ENCODE measurements at regions not wholly inside any gene's neighbourhood (a gene's known extent, or its start where the extent isn't known, plus 50 kb on each side); places are given as distances from the start of the nearest gene placed in this dataset.

DNA sequence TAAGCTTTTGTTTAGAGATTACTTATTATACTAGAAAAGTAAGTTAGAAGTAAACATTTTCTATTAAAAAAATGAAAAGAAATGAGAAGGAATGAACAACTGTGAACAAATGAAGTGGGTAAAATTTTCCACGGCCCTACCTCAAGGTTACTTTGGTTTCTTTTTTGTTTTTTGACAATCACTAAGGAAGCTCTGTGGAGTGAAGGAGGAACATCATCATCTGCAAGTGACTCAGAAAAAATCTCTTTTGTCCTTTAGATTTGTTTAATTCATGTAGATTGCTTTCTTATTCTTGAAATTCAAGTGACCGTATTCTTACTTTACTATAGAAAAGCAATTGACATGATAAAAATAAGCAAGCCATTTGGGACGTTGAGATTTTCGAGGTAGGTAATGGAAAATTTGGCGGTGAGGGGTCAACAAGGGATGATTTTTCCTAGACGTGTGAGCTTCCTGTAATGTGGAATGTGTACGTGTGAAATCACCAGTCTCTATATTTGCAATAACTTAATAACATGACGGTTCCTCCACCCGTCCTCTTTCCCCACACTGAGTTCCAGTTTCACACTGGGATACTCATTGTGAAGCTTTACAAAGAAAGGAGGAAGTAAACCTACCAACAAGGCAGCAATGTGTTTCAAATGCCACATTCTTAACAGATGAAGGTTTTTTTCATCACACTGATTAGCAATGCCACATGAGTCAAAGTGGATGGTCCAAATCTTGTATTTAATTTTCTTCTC is 62.3 kb upstream of the EGLN3 start:
- no peak overlapping the region for H3K4me3 ChIP-seq
- no peak for DNase-seq (ENCODE audit: low spot score)
- no peaks in the 10 kb centered on the region for H3K27me3 ChIP-seq
- no peaks in the 10 kb centered on the region for H3K36me3 ChIP-seq
- TF ChIP-seq, protein P1, sequence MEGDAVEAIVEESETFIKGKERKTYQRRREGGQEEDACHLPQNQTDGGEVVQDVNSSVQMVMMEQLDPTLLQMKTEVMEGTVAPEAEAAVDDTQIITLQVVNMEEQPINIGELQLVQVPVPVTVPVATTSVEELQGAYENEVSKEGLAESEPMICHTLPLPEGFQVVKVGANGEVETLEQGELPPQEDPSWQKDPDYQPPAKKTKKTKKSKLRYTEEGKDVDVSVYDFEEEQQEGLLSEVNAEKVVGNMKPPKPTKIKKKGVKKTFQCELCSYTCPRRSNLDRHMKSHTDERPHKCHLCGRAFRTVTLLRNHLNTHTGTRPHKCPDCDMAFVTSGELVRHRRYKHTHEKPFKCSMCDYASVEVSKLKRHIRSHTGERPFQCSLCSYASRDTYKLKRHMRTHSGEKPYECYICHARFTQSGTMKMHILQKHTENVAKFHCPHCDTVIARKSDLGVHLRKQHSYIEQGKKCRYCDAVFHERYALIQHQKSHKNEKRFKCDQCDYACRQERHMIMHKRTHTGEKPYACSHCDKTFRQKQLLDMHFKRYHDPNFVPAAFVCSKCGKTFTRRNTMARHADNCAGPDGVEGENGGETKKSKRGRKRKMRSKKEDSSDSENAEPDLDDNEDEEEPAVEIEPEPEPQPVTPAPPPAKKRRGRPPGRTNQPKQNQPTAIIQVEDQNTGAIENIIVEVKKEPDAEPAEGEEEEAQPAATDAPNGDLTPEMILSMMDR (IDR thresholded peaks at IDR 0.05) = no peak
- H3K9me3 ChIP-seq = no peaks in the 10 kb centered on the region
- no peaks in the 10 kb centered on the region for H3K4me1 ChIP-seq
- H3K27ac ChIP-seq = no peak overlapping the region

DNA sequence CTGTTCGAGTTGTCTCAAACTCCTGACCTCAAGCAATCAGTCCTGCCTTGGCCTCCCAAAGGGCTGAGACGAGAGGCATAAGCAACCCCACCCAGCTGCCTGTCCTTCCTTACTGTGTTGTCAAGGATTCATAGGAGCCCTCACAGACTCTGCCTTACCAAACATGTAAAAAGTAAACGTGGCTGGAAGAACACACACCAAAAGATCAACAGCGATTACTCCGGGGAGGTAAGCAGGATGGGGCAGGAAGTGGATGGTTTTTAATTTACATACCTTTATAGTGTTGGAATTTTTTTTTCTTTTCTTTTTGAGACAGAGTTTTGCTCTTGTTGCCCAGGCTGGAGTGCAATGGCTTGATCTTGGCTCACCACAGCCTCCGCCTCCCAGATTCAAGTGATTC is 61.5 kb upstream of the EGLN3 start:
- Histone ChIP-seq H3K27me3 (no peaks in the 10 kb centered on the region), H3K36me3 (no peaks in the 10 kb centered on the region), H3K9me3 (no peaks in the 10 kb centered on the region), H3K4me1 (no peaks in the 10 kb centered on the region), H3K27ac (no peak overlapping the region), H3K4me3 (no peak overlapping the region)
- DNase-seq (ENCODE audit: low spot score) = no peak
- TF ChIP-seq, protein P1 (IDR thresholded peaks at IDR 0.05) = no peak

DNA sequence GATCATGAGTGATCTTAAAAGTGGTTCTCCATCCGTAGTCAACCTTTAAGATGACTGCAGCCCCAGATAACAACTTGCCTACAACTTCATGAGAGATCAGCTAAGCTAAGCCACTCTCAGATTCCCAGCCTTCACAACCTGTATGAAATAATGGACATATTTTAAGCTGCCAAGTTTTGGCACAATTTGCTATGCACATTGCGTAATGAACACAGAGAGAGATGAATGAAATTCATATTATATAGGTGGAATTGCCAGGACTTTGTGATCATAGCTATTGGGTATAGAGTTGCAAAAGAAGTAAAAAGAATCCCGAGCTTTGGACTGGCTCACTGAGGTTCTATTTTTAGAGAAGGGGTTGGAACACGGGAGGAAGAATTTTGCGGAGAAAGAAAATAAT is 59.1 kb upstream of the EGLN3 start:
- H3K36me3 ChIP-seq = no peaks in the 10 kb centered on the region
- no peaks in the 10 kb centered on the region for H3K9me3 ChIP-seq
- H3K27ac ChIP-seq = no peak overlapping the region
- no peaks in the 10 kb centered on the region for H3K27me3 ChIP-seq
- no peak overlapping the region for H3K4me3 ChIP-seq
- DNase-seq (ENCODE audit: low spot score) = no peak
- no peaks in the 10 kb centered on the region for H3K4me1 ChIP-seq
- TF ChIP-seq, protein P1 (IDR thresholded peaks at IDR 0.05) = no peak

DNA sequence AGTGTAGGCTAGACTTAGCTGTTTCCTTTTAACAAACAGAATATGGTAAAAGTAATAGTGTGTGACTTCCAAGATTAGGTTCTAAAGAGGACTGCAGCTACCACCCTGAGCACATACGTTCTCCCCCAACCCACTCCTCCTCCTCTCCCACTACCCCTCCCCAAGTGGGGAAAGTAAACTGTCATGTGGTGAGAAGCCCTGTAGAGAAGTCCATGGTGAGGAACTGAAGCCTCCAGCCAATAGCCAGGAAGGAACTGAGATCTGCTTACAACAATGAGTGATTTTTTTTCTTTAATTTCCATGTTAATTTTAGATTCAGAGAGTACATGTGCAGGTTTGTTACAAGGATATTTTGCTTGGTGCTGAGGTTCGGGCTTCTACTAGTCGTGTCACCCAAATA is 57.0 kb upstream of the EGLN3 start:
- TF ChIP-seq, protein P1 (IDR thresholded peaks at IDR 0.05) = no peak
- no peak for DNase-seq (ENCODE audit: low spot score)
- Histone ChIP-seq H3K9me3 (no peaks in the 10 kb centered on the region), H3K27me3 (no peaks in the 10 kb centered on the region), H3K36me3 (no peaks in the 10 kb centered on the region), H3K27ac (no peak overlapping the region), H3K4me3 (no peak overlapping the region), H3K4me1 (no peaks in the 10 kb centered on the region)

DNA sequence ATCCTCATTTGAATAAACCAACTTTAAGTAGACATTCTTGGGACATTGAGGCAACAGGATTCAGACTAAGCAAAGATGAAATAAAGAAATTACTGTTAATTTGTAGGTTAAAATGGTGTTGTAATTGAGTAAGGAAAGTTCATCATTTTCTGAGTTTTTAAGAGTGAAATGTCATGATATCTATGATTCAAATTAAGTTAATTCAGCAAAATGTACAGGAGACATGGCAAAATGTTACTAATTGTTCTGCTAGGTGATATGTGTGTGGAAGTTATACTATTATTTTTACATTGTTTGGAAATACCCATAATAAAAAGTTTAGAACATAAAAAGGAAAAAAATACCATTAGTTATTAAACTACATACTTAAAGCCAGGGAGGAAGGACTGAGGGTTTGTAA is 55.0 kb upstream of the EGLN3 start:
- Histone ChIP-seq H3K4me1 (no peaks in the 10 kb centered on the region), H3K27me3 (no peaks in the 10 kb centered on the region), H3K36me3 (no peaks in the 10 kb centered on the region), H3K4me3 (no peak overlapping the region), H3K9me3 (no peaks in the 10 kb centered on the region), H3K27ac (no peak overlapping the region)
- TF ChIP-seq, protein P1 (IDR thresholded peaks at IDR 0.05) = no peak
- no peak for DNase-seq (ENCODE audit: low spot score)

DNA sequence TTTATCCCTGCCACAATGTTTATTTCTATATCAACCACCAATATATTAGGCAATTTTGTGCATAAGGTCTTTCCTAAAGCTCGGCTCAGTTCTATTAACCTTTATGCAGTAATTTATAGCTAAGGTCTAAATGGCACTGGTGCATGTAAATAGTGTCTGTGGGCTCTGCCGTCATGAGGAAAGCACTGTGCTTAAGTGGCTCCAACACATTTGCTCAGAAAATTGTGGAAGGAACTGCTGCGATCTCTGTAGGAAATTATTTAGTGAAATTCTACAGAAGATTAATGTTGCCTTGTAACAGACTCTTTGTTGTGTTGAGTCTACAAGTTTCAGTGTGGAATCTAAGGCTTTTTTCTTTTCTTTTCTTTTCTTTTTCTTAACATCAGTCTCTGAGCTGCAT is 54.0 kb upstream of the EGLN3 start:
- no peak overlapping the region for H3K27ac ChIP-seq
- H3K27me3 ChIP-seq = no peaks in the 10 kb centered on the region
- H3K4me3 ChIP-seq = no peak overlapping the region

More for the DNA sequence above, 54.0 kb upstream of the EGLN3 start:
- Histone ChIP-seq H3K36me3 (no peaks in the 10 kb centered on the region), H3K4me1 (no peaks in the 10 kb centered on the region), H3K9me3 (no peaks in the 10 kb centered on the region)
- DNase-seq (ENCODE audit: low spot score) = no peak
- TF ChIP-seq, protein P1 (IDR thresholded peaks at IDR 0.05) = no peak
